ENCODE measurements at regions not wholly inside any gene's neighbourhood (a gene's known extent, or its start where the extent isn't known, plus 50 kb on each side); places are given as distances from the start of the nearest gene placed in this dataset.

DNA sequence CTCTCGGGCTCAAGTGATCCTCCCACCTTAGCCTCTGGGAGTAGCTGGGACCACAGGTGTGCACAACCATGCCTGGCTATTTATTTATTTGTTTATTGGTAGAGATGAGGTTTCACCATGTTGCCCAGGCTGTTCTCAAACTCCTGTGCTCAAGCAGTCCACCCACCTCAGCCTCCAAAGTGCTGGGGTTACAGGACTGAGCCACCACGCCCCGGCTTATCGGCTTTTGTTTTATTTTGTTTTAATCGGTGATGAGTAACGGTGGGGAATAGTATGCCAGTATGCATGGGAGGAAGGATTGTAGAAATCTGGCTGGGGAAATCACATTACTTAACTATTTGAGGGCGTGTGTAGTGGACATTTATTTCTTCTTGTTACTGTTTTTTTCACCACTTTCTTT, 451.0 kb upstream of the GOLIM4 start:
- TF ChIP-seq CTCF (IDR thresholded peaks at IDR 0.05; ENCODE audit: insufficient read depth, low read length) (no peak), SPI1 (IDR thresholded peaks at IDR 0.05; ENCODE audit: borderline replicate concordance, low read depth) (no peak), POLR2AphosphoS5 (IDR thresholded peaks at IDR 0.05; ENCODE audit: low read depth) (no peak), GABPA (IDR thresholded peaks at IDR 0.05; ENCODE audit: low read depth) (no peak)
- TF ChIP-seq, protein P1, sequence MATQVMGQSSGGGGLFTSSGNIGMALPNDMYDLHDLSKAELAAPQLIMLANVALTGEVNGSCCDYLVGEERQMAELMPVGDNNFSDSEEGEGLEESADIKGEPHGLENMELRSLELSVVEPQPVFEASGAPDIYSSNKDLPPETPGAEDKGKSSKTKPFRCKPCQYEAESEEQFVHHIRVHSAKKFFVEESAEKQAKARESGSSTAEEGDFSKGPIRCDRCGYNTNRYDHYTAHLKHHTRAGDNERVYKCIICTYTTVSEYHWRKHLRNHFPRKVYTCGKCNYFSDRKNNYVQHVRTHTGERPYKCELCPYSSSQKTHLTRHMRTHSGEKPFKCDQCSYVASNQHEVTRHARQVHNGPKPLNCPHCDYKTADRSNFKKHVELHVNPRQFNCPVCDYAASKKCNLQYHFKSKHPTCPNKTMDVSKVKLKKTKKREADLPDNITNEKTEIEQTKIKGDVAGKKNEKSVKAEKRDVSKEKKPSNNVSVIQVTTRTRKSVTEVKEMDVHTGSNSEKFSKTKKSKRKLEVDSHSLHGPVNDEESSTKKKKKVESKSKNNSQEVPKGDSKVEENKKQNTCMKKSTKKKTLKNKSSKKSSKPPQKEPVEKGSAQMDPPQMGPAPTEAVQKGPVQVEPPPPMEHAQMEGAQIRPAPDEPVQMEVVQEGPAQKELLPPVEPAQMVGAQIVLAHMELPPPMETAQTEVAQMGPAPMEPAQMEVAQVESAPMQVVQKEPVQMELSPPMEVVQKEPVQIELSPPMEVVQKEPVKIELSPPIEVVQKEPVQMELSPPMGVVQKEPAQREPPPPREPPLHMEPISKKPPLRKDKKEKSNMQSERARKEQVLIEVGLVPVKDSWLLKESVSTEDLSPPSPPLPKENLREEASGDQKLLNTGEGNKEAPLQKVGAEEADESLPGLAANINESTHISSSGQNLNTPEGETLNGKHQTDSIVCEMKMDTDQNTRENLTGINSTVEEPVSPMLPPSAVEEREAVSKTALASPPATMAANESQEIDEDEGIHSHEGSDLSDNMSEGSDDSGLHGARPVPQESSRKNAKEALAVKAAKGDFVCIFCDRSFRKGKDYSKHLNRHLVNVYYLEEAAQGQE (IDR thresholded peaks at IDR 0.05; ENCODE audit: insufficient replicate concordance, low read depth) = no peak

Measured in HL-60 (cell line).